ENCODE measurements at regions not wholly inside any gene's neighbourhood (a gene's known extent, or its start where the extent isn't known, plus 50 kb on each side); places are given as distances from the start of the nearest gene placed in this dataset.

DNA sequence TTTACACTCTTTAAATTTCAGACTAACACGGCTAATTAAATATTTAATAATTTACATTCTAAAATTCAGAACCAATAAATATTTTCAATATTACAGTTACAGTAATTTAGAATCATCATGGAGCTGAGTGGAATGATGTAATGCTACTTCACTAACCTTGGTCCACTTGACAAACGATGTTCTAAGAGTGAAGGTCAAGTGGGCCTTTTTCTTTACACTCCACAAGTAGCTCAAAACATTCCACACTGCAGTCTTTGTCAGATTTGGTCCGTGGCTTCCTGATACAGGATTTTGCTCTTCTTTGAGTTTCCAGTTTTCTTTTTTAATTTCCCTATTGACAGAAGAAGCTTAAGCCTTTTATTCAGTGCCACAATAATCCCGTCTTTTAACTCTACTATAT, 164.6 kb upstream of the NRIP1 start:
- DNase-seq, result no peak
- Mint-ChIP-seq H3K27ac (no peak overlapping the region), H3K4me3 (no peak overlapping the region), H3K36me3 (no peaks in the 10 kb centered on the region), H3K9me3 (no peaks in the 10 kb centered on the region), H3K4me1 (ENCODE audit: low read depth) (no peaks in the 10 kb centered on the region), H3K27me3 (peaks cover 5% of the 10 kb centered on the region)
- ChIA-PET POLR2A (no interaction called here), CTCF (no interaction called here)
- intact Hi-C loops (cut with micrococcal nuclease), result no loop called here

DNA sequence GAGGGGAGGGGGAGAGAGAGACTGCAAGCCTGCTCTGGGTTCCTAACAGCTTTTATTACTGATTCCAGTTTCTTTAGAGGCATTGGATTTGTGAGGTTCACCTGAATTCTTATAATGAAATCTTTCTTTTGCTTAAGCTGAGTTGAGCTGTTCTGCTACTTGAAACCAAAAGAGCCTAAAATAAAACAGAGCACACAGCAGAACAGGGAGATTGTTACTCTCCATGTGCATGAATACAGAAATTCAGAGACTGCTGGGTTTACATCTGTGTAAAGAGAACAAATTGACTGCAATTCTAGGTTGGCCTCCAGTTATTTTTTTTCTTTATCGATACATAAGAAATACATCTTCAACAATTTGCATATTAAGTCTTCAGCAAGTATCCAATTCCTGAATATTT, 168.8 kb upstream of the NRIP1 start:
- intact Hi-C loops (cut with micrococcal nuclease), result no loop called here
- ChIA-PET POLR2A (no interaction called here), CTCF (no interaction called here)
- Mint-ChIP-seq H3K27ac (no peak overlapping the region), H3K4me3 (no peak overlapping the region), H3K4me1 (ENCODE audit: low read depth) (no peaks in the 10 kb centered on the region), H3K9me3 (no peaks in the 10 kb centered on the region), H3K27me3 (peaks cover 4% of the 10 kb centered on the region), H3K36me3 (no peaks in the 10 kb centered on the region)
- DNase-seq, result no peak

DNA sequence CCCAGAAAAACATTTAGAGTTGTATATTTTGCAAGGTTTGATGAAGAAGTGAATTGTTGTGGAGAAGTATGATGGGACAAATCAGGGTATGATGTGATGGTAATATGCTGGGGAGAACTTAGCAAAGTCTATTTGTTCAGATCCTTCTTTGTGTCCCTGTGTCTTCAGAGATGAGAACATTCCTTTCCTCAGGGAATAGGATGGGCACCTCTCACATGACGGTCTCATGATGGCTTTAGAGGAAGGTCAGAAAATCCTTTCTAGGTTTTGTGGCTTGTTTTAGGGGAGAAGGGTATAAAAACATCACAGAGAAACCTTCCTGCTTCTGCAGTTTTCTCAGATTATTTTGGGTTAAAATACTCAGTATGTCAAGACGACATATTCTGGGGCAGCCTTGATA, 171.3 kb upstream of the NRIP1 start:
- no peak for DNase-seq
- Mint-ChIP-seq H3K9me3 (no peaks in the 10 kb centered on the region), H3K4me3 (no peak overlapping the region), H3K36me3 (no peaks in the 10 kb centered on the region), H3K27ac (no peak overlapping the region), H3K4me1 (ENCODE audit: low read depth) (no peaks in the 10 kb centered on the region), H3K27me3 (peaks cover 4% of the 10 kb centered on the region)
- intact Hi-C loops (cut with micrococcal nuclease), result no loop called here
- ChIA-PET POLR2A (no interaction called here), CTCF (no interaction called here)

DNA sequence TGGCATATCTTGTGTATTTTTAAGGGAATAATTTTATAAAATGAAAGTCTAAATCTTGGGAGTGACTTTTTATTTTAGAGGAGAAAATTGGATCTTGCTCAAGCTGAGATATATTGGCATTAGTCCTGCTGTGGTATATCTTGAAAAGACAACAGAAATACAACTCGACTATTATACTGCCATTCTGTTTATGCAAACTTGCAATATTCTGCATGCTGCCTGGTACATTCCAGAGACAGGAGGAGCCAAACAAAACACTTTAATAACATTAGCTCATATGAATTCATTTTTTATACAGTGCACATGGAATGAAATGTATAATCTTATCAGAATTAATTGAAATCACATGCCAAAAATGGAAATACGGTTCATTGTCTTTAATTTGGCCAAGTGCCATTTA, 176.0 kb upstream of the NRIP1 start:
- H3K27me3 Mint-ChIP-seq, result no peaks in the 10 kb centered on the region
- ChIA-PET CTCF (no interaction called here), POLR2A (no interaction called here)
- intact Hi-C loops (cut with micrococcal nuclease), result no loop called here
- no peaks in the 10 kb centered on the region for H3K4me1 Mint-ChIP-seq (ENCODE audit: low read depth)
- no peak overlapping the region for H3K27ac Mint-ChIP-seq
- no peak overlapping the region for H3K4me3 Mint-ChIP-seq
- no peaks in the 10 kb centered on the region for H3K9me3 Mint-ChIP-seq
- DNase-seq, result no peak
- no peaks in the 10 kb centered on the region for H3K36me3 Mint-ChIP-seq

DNA sequence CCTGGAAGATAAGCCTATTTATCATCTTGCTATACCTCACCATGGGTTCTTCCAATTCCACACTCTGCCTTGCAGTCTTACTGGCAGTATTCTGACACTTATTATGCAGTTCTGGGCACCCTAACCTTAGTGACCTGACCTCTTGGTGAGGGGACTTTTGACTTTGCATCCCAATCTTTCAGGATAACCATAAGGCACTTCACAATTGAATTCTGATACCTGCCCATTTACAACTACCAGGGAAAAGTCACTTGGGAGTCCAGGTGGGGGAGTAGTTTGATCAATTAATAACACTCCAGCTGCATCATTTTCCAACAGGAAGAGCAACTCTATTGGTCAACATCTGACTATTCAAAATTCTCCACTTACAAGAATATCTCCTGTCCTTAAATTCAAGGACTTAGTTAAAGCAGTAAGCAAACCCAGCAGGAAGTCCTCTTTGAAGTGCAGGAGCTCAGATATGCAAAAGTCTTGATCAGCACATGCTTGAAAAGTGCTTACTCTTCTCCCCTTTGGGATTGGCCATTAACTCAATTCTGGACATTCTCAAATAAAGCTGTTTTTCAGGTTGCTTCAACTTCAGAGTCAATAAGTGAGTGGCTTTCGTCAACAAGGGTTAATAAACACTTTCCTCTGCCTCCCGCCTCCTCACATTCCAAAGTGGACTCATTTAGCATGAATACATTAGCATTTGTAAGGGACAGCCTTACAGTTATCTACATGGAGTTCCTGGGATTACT, 177.4 kb upstream of the NRIP1 start:
- H3K36me3 Mint-ChIP-seq, result no peaks in the 10 kb centered on the region
- H3K4me1 Mint-ChIP-seq (ENCODE audit: low read depth), result no peaks in the 10 kb centered on the region
- no peak overlapping the region for H3K4me3 Mint-ChIP-seq
- ChIA-PET POLR2A (no interaction called here), CTCF (interaction anchor here (0.5 to 0.6 kb wide), 2 partner anchors 345 to 377 kb away, joined by 3 to 4 read pairs; no protein-coding TSS in a partner anchor)
- H3K9me3 Mint-ChIP-seq, result no peaks in the 10 kb centered on the region
- no peak for DNase-seq
- H3K27me3 Mint-ChIP-seq, result no peaks in the 10 kb centered on the region
- intact Hi-C loops (cut with micrococcal nuclease), result no loop called here
- no peak overlapping the region for H3K27ac Mint-ChIP-seq

DNA sequence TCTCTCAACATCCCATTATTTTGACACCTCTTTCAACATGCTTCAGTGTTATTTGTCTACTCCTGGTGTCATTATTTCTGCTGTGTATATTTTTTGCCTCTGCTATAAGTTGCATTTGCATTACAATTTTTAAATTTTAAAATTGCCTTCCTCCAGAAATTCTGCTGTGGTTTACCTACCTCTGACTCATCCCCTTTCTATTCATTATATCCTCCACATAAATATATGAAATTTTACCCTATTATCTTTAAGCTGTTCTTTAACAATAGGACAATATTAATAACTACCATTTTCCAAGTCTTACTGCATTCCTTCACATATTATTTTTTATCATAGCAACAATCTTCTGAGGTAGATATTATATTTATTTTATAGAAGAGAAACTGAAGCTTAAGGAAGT, 178.1 kb upstream of the NRIP1 start:
- H3K4me3 Mint-ChIP-seq, result no peak overlapping the region
- no peak for DNase-seq
- ChIA-PET POLR2A (no interaction called here), CTCF (interaction anchor here (0.6 kb wide), 1 partner anchor 345 kb away, joined by 4 read pairs; no protein-coding TSS in a partner anchor)
- no peaks in the 10 kb centered on the region for H3K4me1 Mint-ChIP-seq (ENCODE audit: low read depth)
- no peaks in the 10 kb centered on the region for H3K36me3 Mint-ChIP-seq
- intact Hi-C loops (cut with micrococcal nuclease), result no loop called here
- H3K9me3 Mint-ChIP-seq, result no peaks in the 10 kb centered on the region
- H3K27ac Mint-ChIP-seq, result no peak overlapping the region
- no peaks in the 10 kb centered on the region for H3K27me3 Mint-ChIP-seq

DNA sequence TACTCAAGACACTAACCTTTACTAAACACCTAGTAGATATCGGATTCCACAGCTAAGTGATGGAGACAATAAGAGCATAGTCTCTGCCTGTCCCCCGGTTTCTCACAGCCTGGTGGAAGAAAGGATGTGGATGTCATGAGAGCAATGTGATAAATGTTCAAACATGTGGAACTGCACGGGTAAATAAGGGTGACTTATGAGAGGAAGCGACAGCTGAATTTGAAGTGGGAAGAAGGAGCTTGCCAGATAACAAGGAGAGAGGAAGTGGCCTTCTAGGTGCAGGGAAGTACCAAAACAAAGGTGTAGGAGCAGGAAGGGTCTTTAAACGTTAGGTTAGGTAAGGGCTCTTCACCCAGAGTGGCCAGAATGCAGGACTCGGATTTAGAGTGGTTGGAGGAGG, 178.6 kb upstream of the NRIP1 start:
- CTCF ChIA-PET, result no interaction called here
- no peaks in the 10 kb centered on the region for H3K27me3 Mint-ChIP-seq
- DNase-seq, result no peak
- H3K4me1 Mint-ChIP-seq (ENCODE audit: low read depth), result no peaks in the 10 kb centered on the region
- H3K4me3 Mint-ChIP-seq, result no peak overlapping the region
- intact Hi-C loops (cut with micrococcal nuclease), result no loop called here
- H3K36me3 Mint-ChIP-seq, result no peaks in the 10 kb centered on the region
- no peak overlapping the region for H3K27ac Mint-ChIP-seq
- POLR2A ChIA-PET, result no interaction called here
- no peaks in the 10 kb centered on the region for H3K9me3 Mint-ChIP-seq

DNA sequence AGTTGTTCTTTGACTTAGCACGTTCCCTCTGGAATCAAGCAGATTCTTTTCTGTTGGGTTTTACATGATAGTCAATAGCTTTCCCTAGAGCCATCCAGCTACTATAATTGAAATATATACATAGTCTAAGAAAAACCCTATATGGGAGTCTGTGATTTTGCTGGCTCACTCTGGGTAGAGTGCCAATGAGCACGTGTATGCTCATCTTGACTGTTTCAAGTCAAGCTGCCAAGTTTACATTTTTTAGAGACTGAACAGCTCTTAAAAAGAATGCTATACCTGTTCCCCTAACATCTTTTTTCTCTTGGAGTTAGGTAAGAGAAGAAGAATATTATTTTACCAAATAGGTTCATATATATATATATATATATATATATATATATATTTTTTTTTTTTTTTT, 182.8 kb upstream of the NRIP1 start:
- Mint-ChIP-seq H3K36me3 (no peaks in the 10 kb centered on the region), H3K9me3 (no peaks in the 10 kb centered on the region), H3K4me3 (no peak overlapping the region), H3K27me3 (peaks cover 1% of the 10 kb centered on the region), H3K27ac (no peak overlapping the region), H3K4me1 (ENCODE audit: low read depth) (no peaks in the 10 kb centered on the region)
- DNase-seq, result no peak
- intact Hi-C loops (cut with micrococcal nuclease), result no loop called here
- ChIA-PET POLR2A (no interaction called here), CTCF (no interaction called here)

DNA sequence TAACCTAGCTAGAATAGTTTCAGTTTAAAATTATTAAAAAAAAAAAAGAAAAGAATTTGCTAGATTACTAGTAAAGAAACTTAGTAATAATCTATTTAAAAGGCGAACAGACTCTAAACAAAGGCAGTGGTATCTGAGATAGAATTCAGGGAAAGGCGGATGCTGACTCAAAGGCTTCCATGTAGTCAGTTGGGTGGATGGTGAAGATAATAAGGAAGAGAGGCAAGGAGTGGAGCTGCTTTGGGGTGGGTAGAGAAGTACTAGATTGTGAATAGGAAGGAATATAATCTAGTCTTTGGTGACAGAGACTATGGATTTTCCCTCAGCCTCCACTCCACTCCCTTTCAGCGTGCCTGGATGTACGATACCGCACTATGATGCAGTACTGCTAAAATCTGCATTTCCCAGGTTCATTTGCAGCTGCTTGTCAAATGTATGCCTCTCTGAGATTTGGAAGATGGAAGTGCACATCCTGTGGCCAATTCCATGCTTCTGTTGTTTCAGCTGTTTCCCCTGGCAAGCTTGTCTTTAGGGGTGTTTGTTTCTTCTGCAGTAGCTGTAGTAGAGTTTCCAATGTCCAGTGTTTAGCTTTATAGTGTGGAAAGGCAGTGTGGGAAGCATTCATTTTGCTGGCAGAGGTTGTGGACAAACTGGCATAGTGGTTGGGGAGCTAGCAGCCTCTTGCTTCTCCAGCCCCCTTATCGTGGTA, 184.6 kb upstream of the NRIP1 start:
- DNase-seq, result no peak
- Mint-ChIP-seq H3K36me3 (no peaks in the 10 kb centered on the region), H3K4me1 (ENCODE audit: low read depth) (no peaks in the 10 kb centered on the region), H3K9me3 (no peaks in the 10 kb centered on the region), H3K4me3 (no peak overlapping the region), H3K27me3 (peaks cover 1% of the 10 kb centered on the region), H3K27ac (no peak overlapping the region)
- POLR2A ChIA-PET, result no interaction called here
- CTCF ChIA-PET, result no interaction called here
- intact Hi-C loops (cut with micrococcal nuclease), result no loop called here

DNA sequence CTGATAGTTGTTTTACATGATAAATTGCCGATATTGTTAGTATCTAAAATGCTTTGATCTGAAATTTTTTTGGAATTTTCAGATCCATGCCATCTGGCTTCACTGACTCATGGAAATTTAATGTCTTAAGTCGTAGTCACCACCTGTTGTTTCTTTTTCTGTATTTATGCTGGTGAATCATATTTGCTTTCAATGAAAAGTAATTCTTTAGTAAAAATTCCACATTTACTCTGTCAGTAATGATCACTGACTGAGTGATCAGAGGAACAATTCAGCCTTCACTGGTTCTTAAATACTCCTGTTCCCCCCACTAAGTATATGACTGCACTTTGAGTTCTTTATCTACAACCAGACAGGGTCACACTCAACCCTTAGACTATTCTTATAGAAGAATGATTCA, 185.6 kb upstream of the NRIP1 start:
- Mint-ChIP-seq H3K4me1 (ENCODE audit: low read depth) (no peaks in the 10 kb centered on the region), H3K9me3 (no peaks in the 10 kb centered on the region), H3K36me3 (no peaks in the 10 kb centered on the region), H3K27me3 (peaks cover 1% of the 10 kb centered on the region), H3K4me3 (no peak overlapping the region), H3K27ac (no peak overlapping the region)
- ChIA-PET POLR2A (no interaction called here), CTCF (no interaction called here)
- intact Hi-C loops (cut with micrococcal nuclease), result no loop called here
- no peak for DNase-seq

DNA sequence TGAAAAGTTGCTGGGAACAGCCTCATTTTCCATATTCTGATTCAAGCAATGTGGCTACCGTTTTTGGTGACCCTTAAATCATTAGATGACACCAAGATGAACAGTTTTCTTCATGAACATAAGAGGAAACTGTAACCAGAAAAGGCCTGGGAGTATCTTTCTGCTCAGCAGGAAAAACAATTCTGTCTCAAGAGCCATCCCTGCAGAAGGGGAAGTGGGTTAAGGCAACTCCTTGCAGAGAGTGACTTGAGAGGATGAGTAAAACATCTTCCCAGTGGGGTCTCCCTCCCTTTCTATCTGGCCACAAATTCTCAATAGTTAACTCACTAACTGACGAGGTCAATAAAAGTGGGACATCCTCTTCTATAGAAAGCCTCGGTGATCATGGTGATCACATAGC, 187.6 kb upstream of the NRIP1 start:
- intact Hi-C loops (cut with micrococcal nuclease), result no loop called here
- H3K27me3 Mint-ChIP-seq, result peaks cover 1% of the 10 kb centered on the region
- no peak overlapping the region for H3K27ac Mint-ChIP-seq
- no peak for DNase-seq
- no peaks in the 10 kb centered on the region for H3K9me3 Mint-ChIP-seq
- no peak overlapping the region for H3K4me3 Mint-ChIP-seq
- H3K4me1 Mint-ChIP-seq (ENCODE audit: low read depth), result no peaks in the 10 kb centered on the region
- H3K36me3 Mint-ChIP-seq, result no peaks in the 10 kb centered on the region
- CTCF ChIA-PET, result interaction anchor here (0.5 kb wide), 1 partner anchor 989 kb away, joined by 3 read pairs; no protein-coding TSS in a partner anchor
- POLR2A ChIA-PET, result no interaction called here

DNA sequence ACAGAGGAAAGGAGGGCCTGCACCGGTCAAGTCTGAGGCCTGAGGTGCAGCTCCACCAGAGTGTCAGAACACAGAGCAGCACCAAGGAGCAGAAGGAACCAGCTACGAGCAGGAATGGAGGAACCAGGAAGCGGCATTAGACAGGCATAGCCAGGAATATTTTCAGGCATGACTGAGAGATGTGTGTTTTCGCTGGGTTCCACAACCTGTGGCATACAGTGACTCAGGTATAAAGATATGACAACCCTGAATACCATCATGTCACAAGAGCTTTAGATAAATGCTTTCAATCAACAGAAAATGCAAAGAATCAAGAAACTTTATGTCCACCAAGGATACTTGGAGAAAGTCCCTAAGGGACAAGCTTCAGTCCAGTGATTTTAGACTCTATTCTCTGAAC, 189.3 kb upstream of the NRIP1 start:
- POLR2A ChIA-PET, result no interaction called here
- H3K36me3 Mint-ChIP-seq, result no peaks in the 10 kb centered on the region
- no peak overlapping the region for H3K4me3 Mint-ChIP-seq

DNA sequence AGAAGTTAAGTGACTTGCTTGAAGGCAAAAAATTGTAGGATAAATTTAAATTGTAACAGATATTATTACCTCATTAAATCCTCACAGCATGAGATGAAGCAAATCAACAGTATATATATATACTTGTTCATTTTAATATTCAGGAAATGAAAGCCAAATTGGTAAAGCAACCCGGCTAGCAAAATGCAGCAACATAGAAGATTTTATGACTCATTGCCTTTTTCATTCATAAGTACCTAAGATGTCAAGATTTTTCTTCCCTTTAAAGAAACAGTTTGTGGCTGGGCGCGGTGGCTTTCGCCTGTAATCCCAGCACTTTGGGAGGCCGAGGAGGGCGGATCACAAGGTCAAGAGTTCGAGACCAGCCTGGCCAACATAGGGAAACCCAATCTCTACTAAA, 190.5 kb upstream of the NRIP1 start:
- no peak for DNase-seq
- intact Hi-C loops (cut with micrococcal nuclease), result no loop called here
- Mint-ChIP-seq H3K4me1 (ENCODE audit: low read depth) (no peaks in the 10 kb centered on the region), H3K9me3 (no peaks in the 10 kb centered on the region), H3K27me3 (no peaks in the 10 kb centered on the region), H3K4me3 (no peak overlapping the region), H3K36me3 (no peaks in the 10 kb centered on the region), H3K27ac (no peak overlapping the region)
- ChIA-PET CTCF (no interaction called here), POLR2A (no interaction called here)

More for the DNA sequence above, 189.3 kb upstream of the NRIP1 start:
- DNase-seq, result no peak
- H3K4me1 Mint-ChIP-seq (ENCODE audit: low read depth), result no peaks in the 10 kb centered on the region
- CTCF ChIA-PET, result no interaction called here
- intact Hi-C loops (cut with micrococcal nuclease), result no loop called here
- peaks cover 1% of the 10 kb centered on the region for H3K27me3 Mint-ChIP-seq
- H3K27ac Mint-ChIP-seq, result no peak overlapping the region
- no peaks in the 10 kb centered on the region for H3K9me3 Mint-ChIP-seq

Measured in activated CD4-positive, alpha-beta memory T cell treated with anti-CD3 and anti-CD28 coated beads for 36 hours (primary cell).